ENCODE measurements at regions not wholly inside any gene's neighbourhood (a gene's known extent, or its start where the extent isn't known, plus 50 kb on each side); places are given as distances from the start of the nearest gene placed in this dataset.

DNA sequence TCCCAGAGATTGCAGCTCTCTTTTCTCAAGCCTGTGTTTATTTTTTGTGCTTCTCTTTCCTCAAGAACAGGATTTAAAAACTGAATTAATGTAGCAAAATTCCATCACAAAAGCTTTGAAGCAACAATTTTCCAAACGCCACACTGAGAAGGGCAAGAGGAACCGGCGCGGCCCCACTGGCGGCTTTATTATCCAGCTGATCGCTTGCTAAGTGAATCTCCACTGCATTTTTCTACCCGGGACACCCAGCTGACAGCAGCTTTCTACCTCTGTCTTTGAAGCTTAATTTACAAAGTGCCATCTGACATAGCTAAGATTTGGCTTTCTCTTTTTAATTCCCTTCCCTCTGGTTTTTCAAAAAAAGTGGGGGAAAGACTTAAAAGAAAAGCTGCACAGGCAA, 369.3 kb upstream of the C1orf174 start:
- Histone ChIP-seq H3K36me3 (no peaks in the 10 kb centered on the region), H3K27me3 (no peaks in the 10 kb centered on the region), H3K4me1 (no peaks in the 10 kb centered on the region), H3K9me3 (no peaks in the 10 kb centered on the region), H3K4me3 (no peak overlapping the region), H3K27ac (no peak overlapping the region)
- ATAC-seq (no peak), DNase-seq (no peak)
- intact Hi-C loops (cut with DNase I): no loop called here
- 71% methylated on average over 7 of the region's 7 CpGs for WGBS (ENCODE audit: insufficient coverage, low coverage, low lambda C conversion rate, missing lambda C conversion rate)
- TF ChIP-seq CTCF (IDR thresholded peaks at IDR 0.05) (no peak), POLR2A (IDR thresholded peaks at IDR 0.05) (no peak)

- TF ChIP-seq POLR2A (IDR thresholded peaks at IDR 0.05) (no peak), CTCF (IDR thresholded peaks at IDR 0.05) (no peak)
- no peaks in the 10 kb centered on the region for H3K36me3 ChIP-seq
- no peak for ATAC-seq
- DNase-seq: no peak
- H3K4me1 ChIP-seq: no peaks in the 10 kb centered on the region
- no peaks in the 10 kb centered on the region for H3K27me3 ChIP-seq
- intact Hi-C loops (cut with DNase I): no loop called here
- no peak overlapping the region for H3K27ac ChIP-seq
- 65% methylated on average over 10 of the region's 10 CpGs for WGBS (ENCODE audit: insufficient coverage, low coverage, low lambda C conversion rate, missing lambda C conversion rate)
- H3K9me3 ChIP-seq: no peaks in the 10 kb centered on the region
- H3K4me3 ChIP-seq: no peak overlapping the region
Observed at GRCh38 chr1:4269952-4270570, 370.0 kb upstream of the C1orf174 start.

- Histone ChIP-seq H3K27me3 (no peaks in the 10 kb centered on the region), H3K27ac (no peak overlapping the region), H3K4me3 (no peak overlapping the region), H3K36me3 (no peaks in the 10 kb centered on the region), H3K4me1 (no peaks in the 10 kb centered on the region), H3K9me3 (no peaks in the 10 kb centered on the region)
- ATAC-seq (no peak), DNase-seq (no peak)
- 34% methylated on average over 6 of the region's 13 CpGs for WGBS (ENCODE audit: insufficient coverage, low coverage, low lambda C conversion rate, missing lambda C conversion rate)
- TF ChIP-seq POLR2A (IDR thresholded peaks at IDR 0.05) (no peak), CTCF (IDR thresholded peaks at IDR 0.05) (no peak)
- intact Hi-C loops (cut with DNase I): no loop called here
Observed at GRCh38 chr1:4270651-4271337, 370.7 kb upstream of the C1orf174 start.

- Histone ChIP-seq H3K36me3 (no peaks in the 10 kb centered on the region), H3K27me3 (no peaks in the 10 kb centered on the region), H3K9me3 (no peaks in the 10 kb centered on the region), H3K4me3 (no peak overlapping the region), H3K4me1 (no peaks in the 10 kb centered on the region), H3K27ac (no peak overlapping the region)
- no peak for TF ChIP-seq CTCF (IDR thresholded peaks at IDR 0.05)
- TF ChIP-seq POLR2A (IDR thresholded peaks at IDR 0.05): no peak
- intact Hi-C loops (cut with DNase I): no loop called here
- DNase-seq (no peak), ATAC-seq (no peak)
- WGBS (ENCODE audit: insufficient coverage, low coverage, low lambda C conversion rate, missing lambda C conversion rate): 51% methylated on average over 3 of the region's 8 CpGs
Observed at GRCh38 chr1:4271338-4271998, 371.4 kb upstream of the C1orf174 start.

Data from right lobe of liver (tissue), 6 donors.